Endothelial cell of hepatic sinusoid (primary cell): ENCODE measurements at regions not wholly inside any gene's neighbourhood (a gene's known extent, or its start where the extent isn't known, plus 50 kb on each side); places are given as distances from the start of the nearest gene placed in this dataset.
"Not testable (repeated sequence)": the region's sequence is repeated elsewhere in the genome, so short reads cannot be mapped to it uniquely, and the experiment has no call there.

Experiments used
- in situ Hi-C: cut with HindIII; loops from 2 replicates; pipeline ENCODE4 v1.10.0; 2017; ENCODE audit warnings: low sequenced_read_pairs

DNA sequence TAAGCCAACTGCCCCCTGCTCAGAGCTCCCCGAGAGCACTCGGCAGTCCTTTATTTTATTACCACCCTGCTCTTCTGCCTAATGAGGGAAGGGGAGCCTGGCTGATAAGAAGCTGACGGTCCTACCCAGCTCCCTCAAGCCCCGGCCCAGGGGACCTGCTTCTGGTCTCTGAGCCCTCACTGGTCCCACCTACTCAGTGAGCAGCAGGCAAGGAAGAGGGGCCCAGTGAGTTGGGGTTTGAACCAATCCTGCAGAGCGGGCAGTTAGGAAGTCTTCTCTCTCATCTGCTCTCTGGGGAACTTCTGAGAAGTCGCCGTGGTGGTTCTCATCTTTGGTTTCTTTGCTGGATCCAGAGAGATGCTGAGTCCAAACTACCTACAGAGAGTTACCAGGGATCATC lies 218.9 kb downstream of the NDUFA10 start:
- in situ Hi-C loops = no loop called here

DNA sequence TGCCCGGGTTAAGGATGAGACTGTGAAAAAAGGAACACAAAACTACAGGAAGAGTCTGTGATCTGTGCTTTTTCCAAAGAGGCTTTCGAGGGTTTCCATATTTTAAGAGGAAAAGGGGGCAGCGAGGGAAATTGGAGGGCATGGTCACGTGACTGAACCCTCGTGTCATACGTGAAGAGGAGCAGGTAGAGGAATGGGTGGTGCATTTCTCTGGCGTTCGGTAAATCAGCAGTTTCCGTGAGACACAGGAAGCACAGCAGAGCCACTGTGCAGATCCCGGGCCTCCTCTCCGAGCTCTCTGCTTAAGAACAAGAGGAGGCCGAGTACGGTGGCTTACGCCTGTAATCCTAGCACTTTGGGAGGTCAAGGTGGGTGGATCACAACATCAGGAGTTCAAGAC lies 219.7 kb downstream of the NDUFA10 start:
- in situ Hi-C loops = no loop called here

DNA sequence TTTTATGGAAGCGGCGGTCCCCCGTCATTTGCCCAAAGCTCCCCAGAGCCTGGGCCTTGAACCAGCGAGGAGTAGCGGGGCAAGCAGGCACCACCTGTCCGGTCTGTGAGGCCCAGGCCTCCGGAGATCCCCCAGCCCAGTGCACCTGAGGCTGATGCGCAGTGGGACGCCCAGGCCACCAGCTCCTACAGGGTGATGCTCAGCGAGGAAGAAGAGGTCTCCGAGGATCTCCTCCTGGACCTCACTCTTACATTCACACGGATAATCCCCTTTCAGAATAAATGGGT lies 220.2 kb downstream of the NDUFA10 start:
- in situ Hi-C loops = no loop called here

DNA sequence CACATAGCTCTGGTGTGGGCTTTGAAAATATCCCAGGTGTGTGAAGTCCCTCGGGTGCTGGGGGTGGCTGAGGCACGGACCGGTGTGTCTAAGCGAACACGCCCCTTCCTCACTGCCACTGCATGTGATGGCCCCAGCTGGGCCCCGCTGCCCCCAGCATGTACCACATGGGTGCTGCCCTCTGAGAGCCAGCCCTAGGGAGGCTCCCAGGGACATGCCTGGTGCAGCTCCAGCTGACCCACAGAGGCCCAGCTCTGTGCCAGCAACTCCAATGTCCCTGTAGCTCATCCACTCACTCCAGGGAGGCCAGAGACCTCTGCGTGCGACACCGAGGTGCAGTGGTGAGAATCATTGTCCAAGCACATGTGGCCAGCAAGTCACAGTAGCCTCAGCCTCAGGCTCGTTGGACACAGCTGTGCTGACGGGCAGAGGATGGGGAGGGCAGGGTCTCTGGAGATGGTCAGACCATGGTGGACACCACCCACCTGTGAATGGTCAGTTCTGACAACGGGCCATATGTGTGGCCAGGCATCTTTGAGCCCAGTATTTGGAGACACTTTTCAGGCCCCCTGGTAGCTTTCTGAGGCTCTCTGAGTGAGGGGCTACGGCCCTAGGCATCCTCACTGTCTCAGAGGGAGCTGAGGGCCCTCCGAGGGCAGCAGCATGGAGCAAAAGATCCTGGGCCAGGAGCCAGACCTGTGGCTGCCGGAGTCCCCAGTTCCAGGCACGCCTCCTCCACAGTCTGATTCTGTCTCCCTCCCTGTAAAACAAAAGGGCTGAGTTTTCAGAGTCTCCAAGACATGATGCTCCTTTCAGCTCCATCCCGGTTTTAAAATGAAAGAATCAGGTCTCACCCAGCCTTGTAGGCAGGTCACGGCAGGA lies 220.7 kb downstream of the NDUFA10 start:
- in situ Hi-C loops = no loop called here

DNA sequence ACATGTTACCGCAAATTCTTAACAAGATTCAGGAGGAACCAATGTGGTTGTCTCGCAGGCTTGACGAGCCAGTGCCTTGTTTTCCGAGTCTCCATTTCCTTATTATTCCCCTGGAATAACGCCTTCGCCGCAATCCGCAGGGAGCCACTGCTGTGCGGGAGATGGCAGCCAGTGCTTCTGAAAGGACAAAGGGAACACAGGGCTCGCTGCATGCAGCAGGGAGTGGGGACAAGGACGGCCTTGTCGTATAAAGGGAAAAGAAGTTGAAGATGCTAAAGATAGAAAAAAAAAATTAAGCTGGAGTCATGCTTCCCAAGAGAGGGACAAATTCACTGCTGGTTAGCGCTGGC lies 221.4 kb downstream of the NDUFA10 start:
- in situ Hi-C loops = no loop called here

DNA sequence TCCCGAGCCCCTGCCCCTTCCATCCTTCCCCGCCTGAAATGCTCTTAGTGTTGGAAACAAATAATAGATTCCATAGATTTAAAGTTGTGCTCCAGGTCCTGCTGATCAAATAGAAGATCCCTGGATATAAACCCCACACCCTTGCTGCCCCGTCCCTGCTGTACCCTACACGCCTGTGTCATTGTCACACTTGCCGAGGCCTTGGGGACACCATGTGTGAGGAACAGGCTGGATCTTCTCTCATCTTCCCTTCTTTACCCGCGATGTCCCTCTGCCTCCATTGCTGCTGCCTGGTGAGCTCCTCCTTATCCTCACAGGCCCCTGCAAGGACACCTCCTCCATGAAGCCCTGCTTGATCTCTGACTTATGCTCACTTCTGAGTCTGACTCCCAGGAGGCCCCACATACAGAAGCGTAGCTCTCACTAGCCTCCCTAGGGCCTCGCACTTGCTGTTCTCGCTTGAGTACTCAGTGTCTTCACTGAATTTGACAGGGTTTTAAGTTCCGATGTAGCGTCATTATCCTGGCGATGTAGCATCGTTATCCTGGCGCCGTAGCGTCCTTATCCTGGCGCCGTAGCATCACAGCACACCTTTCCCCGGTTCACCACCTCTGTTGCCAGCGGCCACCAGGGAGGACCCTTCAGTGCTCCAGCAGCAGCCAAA lies 221.9 kb downstream of the NDUFA10 start:
- in situ Hi-C loops = no loop called here

DNA sequence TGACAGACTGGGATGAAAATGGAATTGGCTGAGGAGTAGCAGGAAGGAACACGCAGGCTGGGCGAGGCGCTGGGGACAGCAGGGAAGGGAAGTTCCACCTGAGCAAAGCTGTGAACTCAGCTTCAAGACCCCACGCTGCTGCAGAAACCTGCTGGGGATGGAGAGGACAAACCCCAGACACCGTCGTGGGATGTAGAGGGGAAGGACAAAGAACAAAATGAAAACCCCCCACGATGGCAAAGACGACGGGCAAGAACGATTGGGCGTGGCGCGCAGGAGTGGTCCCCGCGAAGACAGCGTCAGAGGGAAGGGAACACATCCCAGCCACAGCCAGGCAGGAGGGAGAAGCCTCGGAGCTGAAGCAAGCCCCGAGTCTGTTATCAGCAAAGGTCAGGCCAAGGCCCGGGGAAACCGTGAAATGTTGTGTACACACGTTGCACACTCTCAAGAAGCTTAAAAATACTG lies 222.9 kb downstream of the NDUFA10 start:
- in situ Hi-C loops = no loop called here

DNA sequence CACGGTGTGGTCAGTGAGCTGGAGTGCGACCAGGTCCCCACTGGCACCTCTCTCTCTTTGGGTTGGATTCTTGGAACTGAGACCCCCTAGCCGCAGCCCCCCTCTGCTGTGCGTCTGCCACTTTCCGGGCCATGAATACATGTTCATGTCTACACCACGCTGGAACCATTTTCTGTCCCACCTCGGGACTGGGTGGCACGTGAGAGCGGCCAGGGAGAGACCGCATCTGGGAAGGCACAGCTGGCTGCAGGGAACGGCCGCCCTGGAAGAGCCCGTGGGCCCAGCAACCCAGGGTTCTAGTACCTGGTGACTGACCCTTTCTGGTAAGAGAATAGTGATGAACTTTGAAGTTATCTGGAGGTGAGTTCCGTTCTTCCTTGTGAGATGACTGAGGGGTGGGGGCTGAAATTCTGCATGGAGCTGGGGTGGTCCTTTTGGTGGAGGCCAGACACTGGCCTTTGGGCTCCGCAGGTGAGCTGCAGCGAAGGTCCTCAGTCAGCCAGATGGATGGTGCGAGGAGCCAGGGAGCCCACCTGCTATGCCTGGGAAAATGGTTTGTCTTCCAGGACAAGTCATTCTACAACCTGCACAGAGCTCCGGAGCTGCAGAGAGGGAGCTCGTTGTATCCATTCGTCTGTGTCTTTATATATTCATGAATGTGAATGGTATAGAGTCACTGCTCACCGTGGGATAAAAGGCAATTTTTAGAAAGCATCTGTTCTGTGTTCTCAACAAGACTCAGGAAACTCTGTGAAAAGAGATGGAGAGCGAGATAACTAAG lies 223.5 kb downstream of the NDUFA10 start:
- in situ Hi-C loops = no loop called here

DNA sequence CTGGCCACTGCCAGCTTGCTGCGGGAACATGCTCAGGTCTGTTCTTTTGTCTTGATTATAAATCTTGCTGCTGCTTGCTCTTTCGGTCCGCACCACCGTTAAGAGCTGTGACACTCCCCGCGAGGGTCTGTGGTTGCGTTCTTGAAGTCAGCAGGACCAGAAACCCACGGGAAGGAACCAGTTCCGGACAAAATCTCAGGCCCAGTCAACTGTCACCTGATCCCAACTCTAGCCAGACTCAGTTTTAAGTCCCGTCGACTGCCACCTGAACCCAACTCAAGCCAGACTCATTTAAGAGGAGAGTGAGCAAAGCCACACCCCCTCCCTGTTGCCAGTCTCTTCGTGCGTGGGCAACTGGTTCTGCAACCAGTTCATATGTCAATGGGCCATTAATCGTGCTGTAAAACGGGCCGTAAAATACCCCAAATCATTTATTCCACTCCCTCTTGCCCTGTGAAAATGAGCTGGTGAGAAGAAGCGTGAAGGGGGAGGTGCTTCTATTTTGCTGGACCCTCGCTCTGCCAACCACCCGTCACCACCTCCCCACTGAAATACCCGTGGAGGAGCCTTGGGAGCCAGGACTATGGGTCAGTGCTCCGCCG lies 224.3 kb downstream of the NDUFA10 start:
- in situ Hi-C loops = no loop called here

DNA sequence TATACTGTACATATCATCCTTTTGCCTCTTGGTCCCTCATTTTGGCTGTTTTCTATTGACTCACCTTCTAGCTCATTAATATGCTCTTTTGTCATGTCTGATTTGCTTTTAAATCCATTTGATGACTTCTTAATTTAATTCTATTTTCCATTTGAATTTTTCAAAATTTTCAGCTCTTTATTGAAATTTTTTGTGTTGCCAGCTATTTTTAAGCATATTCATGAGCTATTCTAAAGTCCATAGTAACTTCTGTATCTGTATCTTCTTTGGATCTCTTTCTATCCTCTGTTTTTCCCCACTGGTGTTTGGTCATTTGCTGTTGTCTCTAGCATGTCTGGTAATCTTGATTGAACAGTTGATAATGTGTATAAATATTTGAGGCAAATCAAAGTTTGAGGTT lies 227.8 kb downstream of the NDUFA10 start:
- in situ Hi-C loops = no loop called here

DNA sequence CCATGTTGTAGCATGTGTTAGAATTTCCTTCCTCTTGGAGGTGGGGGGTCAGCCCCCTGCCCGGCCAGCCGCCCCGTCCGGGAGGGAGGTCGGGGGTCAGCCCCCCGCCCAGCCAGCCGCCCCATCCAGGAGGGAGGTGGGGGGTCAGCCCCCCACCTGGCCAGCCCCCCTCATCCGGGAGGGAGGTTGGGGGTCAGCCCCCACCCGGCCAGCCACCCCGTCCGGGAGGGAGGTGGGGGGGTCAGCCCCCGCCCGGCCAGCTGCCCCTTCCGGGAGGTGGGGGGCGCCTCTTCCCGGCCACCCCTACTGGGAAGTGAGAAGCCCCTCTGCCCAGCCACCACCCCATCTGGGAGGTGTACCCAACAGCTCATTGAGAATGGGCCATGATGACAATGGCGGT lies 229.4 kb downstream of the NDUFA10 start:
- in situ Hi-C loops = not testable (repeated sequence)

DNA sequence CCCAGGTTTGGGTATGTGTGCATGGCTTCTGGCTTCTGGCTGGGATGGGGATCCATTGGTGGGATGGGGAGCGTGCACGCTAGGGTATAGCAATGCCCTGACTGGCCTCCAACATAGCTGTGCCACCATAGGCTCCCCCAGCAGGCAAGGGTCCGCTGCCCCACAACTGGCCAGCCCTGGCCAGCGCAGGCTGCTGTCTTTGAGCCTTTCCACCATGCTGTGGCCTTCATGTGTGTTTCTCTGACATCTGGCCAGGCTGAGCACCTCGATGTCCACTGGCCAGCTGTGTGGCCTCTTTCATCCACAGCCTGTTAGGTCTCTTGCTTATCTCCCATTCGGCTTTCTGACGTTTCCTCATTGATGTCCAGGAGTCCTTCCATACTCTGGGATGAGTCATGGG lies 231.3 kb downstream of the NDUFA10 start:
- in situ Hi-C loops = no loop called here

DNA sequence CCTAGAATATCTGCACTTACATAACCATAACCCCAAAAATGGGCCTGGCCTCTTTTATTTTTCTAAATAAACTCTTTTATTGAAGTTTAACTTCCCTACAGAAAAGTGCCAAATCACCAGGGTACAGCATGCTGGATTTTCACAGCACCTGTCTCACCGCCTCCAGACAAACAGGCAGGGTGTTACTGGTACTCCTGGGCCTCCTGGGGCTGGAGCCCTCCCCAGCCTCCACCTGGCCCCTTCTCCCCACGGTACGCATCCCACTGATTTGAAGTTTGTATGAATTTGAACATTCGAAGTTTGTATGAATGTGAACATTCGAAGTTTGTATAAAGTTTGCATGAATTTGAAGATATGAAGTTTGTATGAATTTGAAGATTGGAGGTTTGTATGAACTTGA lies 232.1 kb downstream of the NDUFA10 start:
- in situ Hi-C loops = no loop called here

DNA sequence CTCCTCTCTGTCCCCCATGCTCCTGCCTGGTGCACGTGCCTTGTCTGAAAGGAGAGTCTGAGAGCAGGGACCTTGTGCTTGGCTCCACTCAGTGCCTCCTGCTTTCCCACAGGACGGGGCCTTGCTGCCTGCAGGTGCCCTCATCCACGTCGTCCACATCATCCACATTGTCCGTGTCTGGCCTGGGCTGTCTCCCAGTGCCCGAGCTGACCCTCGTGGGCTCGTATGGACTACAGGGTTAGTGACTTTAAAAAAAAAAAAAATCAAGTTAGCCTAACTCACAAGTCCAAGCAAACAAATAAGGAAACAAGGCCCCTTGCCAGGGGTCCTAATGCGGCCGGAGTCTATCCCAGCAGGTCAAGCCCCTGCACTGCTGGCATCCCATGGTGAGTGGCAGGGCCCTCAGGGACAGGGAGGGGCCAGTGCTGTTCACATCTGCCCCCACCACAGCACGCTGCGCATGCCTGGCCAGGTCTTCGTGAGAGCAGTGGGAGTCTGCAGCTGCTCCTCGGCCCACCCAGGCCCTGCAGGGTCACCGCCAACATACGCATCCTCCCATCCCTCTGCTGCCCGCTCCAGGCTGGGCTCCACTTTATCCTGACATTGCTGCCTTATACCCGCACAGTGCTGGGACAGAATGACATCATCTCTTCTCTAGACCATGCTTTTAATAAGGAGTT lies 232.6 kb downstream of the NDUFA10 start:
- in situ Hi-C loops = no loop called here

DNA sequence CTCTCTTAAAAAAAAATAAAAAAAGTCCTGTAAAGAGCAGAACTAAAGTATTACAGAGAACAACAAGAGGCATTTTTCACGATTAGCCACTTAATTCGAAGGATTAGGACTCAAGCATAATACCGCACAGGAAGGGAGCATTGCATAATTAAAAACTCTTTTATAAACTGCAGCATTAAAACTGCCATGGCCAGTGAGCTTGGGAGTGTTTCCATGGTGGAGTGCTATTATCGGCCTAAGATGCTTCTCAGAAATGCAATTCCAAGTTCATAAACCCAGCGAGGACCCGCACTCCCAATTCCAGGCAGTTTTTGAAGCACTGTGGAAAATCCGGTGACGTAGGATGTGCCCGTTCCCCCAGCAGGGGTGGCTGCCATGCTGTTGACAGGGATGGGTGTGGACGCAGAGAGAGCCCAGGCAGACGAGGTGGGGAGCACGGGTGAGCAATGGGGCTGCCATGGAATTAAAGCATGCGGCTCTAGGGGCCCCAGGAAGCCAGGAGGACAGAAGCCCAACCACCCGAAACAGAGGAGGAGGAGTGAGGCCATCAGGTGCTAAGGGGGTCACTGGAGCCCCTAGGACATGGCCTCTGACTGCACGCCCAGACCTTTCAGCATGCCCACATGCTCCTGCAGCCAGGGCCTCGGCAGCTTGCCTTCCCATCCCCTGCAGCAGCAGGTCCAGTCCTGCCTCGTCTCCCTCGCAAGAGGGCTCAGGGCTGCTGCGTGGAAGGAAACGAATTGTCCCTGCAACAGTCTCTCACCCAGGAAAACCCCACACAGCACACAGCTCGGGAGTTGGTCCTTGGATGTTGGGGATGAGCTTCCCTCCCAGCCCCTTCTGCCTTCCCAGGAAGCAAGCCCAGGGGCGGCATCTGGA lies 233.4 kb downstream of the NDUFA10 start:
- in situ Hi-C loops = no loop called here

DNA sequence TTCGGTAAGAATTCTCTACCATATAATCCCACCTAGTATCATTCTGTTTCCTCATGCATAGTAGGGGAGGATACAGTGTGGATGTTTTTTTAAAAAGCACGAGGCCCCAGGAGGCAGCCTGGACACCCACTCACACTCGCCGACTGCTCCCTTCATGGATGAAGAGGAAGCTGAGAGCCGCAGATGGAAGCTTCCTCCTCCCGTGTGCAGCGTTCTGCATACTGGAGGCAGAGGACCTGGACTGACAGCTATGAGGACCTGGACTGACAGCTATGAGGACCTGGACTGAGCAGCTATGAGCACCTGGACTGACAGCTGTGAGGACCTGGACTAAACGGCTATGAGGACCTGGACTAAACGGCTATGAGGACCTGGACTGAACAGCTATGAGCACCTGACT lies 234.4 kb downstream of the NDUFA10 start:
- in situ Hi-C loops = no loop called here

DNA sequence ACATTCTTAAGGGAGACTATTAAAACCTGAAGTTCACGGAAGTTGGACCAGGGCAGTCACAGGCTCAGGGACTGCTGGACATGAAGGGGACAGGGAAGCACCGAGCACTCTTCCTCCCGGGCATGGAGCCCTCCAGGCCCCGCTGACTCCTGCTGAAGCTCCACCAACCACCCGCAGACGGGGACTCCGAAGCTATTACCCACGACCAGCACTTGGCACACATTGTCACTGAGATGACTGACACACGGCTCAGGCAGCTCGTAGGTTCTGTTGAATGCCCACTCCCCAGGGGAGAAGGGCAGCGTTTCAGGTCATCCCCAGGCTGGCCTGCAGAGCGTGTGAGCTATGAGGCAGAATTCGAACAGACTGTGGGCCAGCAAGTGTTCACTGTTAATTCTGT lies 234.8 kb downstream of the NDUFA10 start:
- in situ Hi-C loops = no loop called here

DNA sequence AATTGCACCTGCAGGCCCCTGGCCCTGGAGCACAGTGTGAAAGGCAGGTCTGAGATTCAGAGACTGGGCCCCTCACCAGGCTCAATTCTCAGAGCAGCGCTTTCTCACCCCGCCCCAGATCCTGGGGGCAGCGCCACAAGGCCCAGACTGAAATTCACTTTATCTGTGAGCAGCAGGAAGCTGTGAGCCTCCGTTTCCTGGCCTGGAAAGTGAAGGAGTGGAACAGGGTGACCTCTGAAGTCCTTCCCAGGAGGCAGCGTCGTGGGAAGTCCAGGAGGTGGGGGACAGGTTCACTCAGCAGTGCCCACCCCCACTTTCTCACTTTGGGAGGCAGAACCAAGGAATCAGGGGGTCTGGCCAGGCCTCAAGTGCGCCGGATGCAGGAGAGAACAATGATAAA lies 235.4 kb downstream of the NDUFA10 start:
- in situ Hi-C loops = no loop called here

DNA sequence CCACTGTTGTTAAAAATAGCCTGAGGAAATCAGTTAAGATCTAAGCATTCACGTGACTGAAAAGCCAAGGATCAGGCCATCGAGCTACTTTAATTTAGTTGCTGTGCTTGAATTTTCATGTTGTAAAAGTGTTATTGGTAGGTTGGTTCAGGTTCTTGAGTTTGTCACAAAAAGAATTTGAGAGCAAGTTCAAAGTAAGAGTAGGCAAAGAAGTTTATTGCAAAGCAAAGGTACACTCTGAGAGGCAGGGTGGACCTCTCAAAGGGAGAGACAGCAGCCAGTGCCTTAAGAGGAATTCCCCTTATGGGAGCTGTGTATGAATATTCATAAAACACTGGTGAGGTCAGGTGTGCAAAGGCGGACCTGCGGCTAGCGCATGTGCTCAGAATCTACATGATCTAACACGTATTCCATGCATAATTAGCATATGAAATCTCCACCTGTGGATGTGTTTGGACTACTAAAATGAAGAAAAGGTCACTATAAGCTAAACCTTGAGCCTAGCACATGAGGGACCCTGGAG lies 236.5 kb downstream of the NDUFA10 start:
- in situ Hi-C loops = no loop called here
